ENCODE measurements at regions not wholly inside any gene's neighbourhood (a gene's known extent, or its start where the extent isn't known, plus 50 kb on each side); places are given as distances from the start of the nearest gene placed in this dataset.

DNA sequence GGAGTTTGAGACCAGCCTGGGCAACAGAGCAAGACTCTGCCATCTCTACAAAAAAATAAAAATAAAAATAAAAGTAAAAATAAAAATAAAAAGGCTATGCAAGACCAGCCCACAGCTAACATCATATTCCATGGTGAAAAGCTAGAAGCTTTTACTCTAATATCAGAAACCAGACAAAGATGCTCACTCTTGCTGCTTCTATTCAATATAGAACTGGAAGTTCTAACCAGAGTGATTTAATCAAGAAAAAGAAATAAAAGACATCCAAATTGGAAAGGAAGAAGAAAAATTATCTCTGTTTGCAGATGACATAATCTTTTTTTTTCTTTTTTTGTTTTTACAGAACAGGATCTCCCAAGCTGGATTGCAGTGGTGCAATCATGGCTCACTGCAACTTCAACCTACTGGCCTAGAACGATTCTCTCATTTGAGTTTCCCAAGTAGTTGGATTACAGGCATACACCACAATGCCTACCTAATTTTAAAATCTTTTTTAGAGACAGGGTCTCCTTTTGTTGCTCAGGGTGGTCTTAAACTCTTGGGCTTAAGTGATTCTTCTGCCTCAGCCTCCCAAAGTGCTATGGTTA is 100.7 kb upstream of the JAG1 start:
- Histone ChIP-seq H3K9me3 (no peaks in the 10 kb centered on the region), H3K4me3 (no peak overlapping the region), H3K4me1 (no peaks in the 10 kb centered on the region), H3K27me3 (no peaks in the 10 kb centered on the region), H3K27ac (no peak overlapping the region), H3K36me3 (no peaks in the 10 kb centered on the region)
- no peak for TF ChIP-seq POLR2AphosphoS5 (IDR thresholded peaks at IDR 0.05)
- no peak for TF ChIP-seq POLR2A (IDR thresholded peaks at IDR 0.05)
- TF ChIP-seq, protein P1, sequence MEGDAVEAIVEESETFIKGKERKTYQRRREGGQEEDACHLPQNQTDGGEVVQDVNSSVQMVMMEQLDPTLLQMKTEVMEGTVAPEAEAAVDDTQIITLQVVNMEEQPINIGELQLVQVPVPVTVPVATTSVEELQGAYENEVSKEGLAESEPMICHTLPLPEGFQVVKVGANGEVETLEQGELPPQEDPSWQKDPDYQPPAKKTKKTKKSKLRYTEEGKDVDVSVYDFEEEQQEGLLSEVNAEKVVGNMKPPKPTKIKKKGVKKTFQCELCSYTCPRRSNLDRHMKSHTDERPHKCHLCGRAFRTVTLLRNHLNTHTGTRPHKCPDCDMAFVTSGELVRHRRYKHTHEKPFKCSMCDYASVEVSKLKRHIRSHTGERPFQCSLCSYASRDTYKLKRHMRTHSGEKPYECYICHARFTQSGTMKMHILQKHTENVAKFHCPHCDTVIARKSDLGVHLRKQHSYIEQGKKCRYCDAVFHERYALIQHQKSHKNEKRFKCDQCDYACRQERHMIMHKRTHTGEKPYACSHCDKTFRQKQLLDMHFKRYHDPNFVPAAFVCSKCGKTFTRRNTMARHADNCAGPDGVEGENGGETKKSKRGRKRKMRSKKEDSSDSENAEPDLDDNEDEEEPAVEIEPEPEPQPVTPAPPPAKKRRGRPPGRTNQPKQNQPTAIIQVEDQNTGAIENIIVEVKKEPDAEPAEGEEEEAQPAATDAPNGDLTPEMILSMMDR (IDR thresholded peaks at IDR 0.05) = no peak
- no peak for TF ChIP-seq EP300 (IDR thresholded peaks at IDR 0.05)
- intact Hi-C loops (cut with DNase I) = no loop called here
- no peak for DNase-seq
- 95 to 96% methylated on average over 1 of the region's 1 CpG for WGBS, 2 donors

DNA sequence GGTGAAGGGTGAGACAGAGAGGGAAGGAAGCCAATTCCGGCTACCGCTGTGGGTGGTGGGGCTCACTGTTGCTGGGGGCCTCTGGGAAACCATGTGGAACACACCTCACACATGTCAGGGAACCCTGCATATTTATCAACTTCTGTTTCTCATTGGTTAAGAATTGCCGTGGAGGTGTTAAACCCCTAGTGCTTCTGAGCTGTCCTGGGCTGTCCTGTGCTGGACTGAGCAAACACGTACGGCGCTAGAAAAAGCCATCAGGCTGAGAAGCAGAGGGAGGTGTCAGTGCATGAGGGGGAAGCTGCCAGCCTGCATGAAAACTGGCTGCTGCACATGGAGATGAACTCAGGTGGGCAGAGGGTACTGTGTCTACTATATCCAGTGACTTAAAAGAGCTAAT is 103.9 kb upstream of the JAG1 start:
- 92 to 93% methylated on average over 6 of the region's 6 CpGs for WGBS, 2 donors
- H3K27ac ChIP-seq = no peak overlapping the region
- no peak for TF ChIP-seq EP300 (IDR thresholded peaks at IDR 0.05)
- no peak for TF ChIP-seq POLR2A (IDR thresholded peaks at IDR 0.05)
- TF ChIP-seq, protein P1 (IDR thresholded peaks at IDR 0.05) = no peak
- no peak for TF ChIP-seq POLR2AphosphoS5 (IDR thresholded peaks at IDR 0.05)
- DNase-seq = no peak
- intact Hi-C loops (cut with DNase I) = no loop called here
- H3K4me1 ChIP-seq = no peaks in the 10 kb centered on the region
- H3K36me3 ChIP-seq = no peaks in the 10 kb centered on the region
- no peaks in the 10 kb centered on the region for H3K27me3 ChIP-seq
- no peak overlapping the region for H3K4me3 ChIP-seq
- no peaks in the 10 kb centered on the region for H3K9me3 ChIP-seq

DNA sequence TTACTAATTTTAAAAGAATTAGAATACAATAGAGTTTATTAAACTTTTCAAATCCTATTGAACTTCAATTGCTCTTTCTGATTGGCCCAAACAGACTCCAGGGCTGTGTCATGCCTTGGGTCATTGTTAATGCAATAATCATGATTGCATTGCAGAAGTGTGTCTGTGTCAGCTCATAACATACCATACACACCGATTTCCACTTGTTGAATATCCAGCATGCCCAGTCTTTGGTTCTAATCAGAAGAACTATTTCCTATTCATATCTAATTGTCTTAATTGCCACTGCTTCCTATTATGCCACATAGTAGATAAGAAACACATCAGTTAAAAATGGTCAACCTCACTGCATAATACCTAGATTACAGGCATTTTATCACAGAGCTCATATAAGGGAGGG is 106.1 kb upstream of the JAG1 start:
- no peaks in the 10 kb centered on the region for H3K4me1 ChIP-seq
- 83 to 89% methylated on average over 1 of the region's 1 CpG for WGBS, 2 donors

GRCh38 chr20:10780901-10781300 is 107.1 kb upstream of the JAG1 start:
- Histone ChIP-seq H3K4me3 (no peak overlapping the region), H3K36me3 (no peaks in the 10 kb centered on the region), H3K27ac (no peak overlapping the region), H3K27me3 (no peaks in the 10 kb centered on the region), H3K9me3 (no peaks in the 10 kb centered on the region), H3K4me1 (no peaks in the 10 kb centered on the region)
- intact Hi-C loops (cut with DNase I) = no loop called here
- TF ChIP-seq POLR2A (IDR thresholded peaks at IDR 0.05) (no peak), POLR2AphosphoS5 (IDR thresholded peaks at IDR 0.05) (no peak), EP300 (IDR thresholded peaks at IDR 0.05) (no peak)
- TF ChIP-seq, protein P1 (IDR thresholded peaks at IDR 0.05) = no peak
- no peak for DNase-seq
- WGBS, 2 donors = 84 to 88% methylated on average over 9 of the region's 9 CpGs

More for the DNA sequence above, 106.1 kb upstream of the JAG1 start:
- intact Hi-C loops (cut with DNase I) = no loop called here
- H3K4me3 ChIP-seq = no peak overlapping the region
- H3K36me3 ChIP-seq = no peaks in the 10 kb centered on the region
- no peak overlapping the region for H3K27ac ChIP-seq
- H3K9me3 ChIP-seq = no peaks in the 10 kb centered on the region
- DNase-seq = no peak
- H3K27me3 ChIP-seq = no peaks in the 10 kb centered on the region
- TF ChIP-seq EP300 (IDR thresholded peaks at IDR 0.05) = no peak
- no peak for TF ChIP-seq POLR2A (IDR thresholded peaks at IDR 0.05)
- no peak for TF ChIP-seq POLR2AphosphoS5 (IDR thresholded peaks at IDR 0.05)
- TF ChIP-seq, protein P1 (IDR thresholded peaks at IDR 0.05) = no peak

- Histone ChIP-seq H3K36me3 (no peaks in the 10 kb centered on the region), H3K4me1 (no peaks in the 10 kb centered on the region), H3K27me3 (no peaks in the 10 kb centered on the region), H3K4me3 (no peak overlapping the region), H3K9me3 (no peaks in the 10 kb centered on the region), H3K27ac (no peak overlapping the region)
- WGBS, 2 donors = 59 to 87% methylated on average over 3 of the region's 3 CpGs
- TF ChIP-seq POLR2AphosphoS5 (IDR thresholded peaks at IDR 0.05) (no peak), POLR2A (IDR thresholded peaks at IDR 0.05) (no peak), EP300 (IDR thresholded peaks at IDR 0.05) (no peak)
- TF ChIP-seq, protein P1 (IDR thresholded peaks at IDR 0.05) = no peak
- intact Hi-C loops (cut with DNase I) = no loop called here
- no peak for DNase-seq
Measured at GRCh38 chr20:10781526-10781925, 107.7 kb upstream of the JAG1 start.

Measured in sigmoid colon (tissue), 6 donors.